Liver (tissue), 3 donors: ENCODE measurements at regions not wholly inside any gene's neighbourhood (a gene's known extent, or its start where the extent isn't known, plus 50 kb on each side); places are given as distances from the start of the nearest gene placed in this dataset.

ENCODE experiments used
- FOXA1 ChIP-seq: IDR thresholded peaks from 2 replicates; pipeline ENCODE4 v1.6.1; 2016; ENCODE audit warnings: antibody characterized with exemption
- JUND ChIP-seq, 2 donors: IDR thresholded peaks; 2 replicates each; pipeline ENCODE4 v1.6.1; 2016; ENCODE audit warnings: antibody characterized with exemption in 2 of 2
- RAD21 ChIP-seq, 2 donors: IDR thresholded peaks; 2 replicates each; pipeline ENCODE4 v1.6.1; 2016; ENCODE audit warnings: antibody characterized with exemption in 2 of 2, mild to moderate bottlenecking in 2 of 2
- SP1 ChIP-seq: IDR thresholded peaks from 2 replicates; pipeline ENCODE4 v1.6.1; 2018; ENCODE audit warnings: antibody characterized with exemption, mild to moderate bottlenecking
- YY1 ChIP-seq: IDR thresholded peaks from 2 replicates; pipeline ENCODE4 v1.6.1; 2016; ENCODE audit warnings: antibody characterized with exemption, mild to moderate bottlenecking
- TF ChIP-seq, protein P1 (sequence below): fragments of 150-350 bp; IDR thresholded peaks from 2 replicates; pipeline ENCODE4 v1.5.1; 2017; ENCODE audit warnings: improper control_type of control experiment, low read depth, low read length; ENCODE audit not compliant: missing input control
- TF ChIP-seq, protein P2 (sequence below): IDR thresholded peaks from 2 replicates; pipeline ENCODE4 v1.6.1; 2016; ENCODE audit warnings: antibody characterized with exemption, mild to moderate bottlenecking
- TF ChIP-seq, protein P3 (sequence below): IDR thresholded peaks from 2 replicates; pipeline ENCODE4 v1.6.1; 2016; ENCODE audit warnings: antibody characterized with exemption
- donor health status: healthy.
- donor health status: healthy.

DNA sequence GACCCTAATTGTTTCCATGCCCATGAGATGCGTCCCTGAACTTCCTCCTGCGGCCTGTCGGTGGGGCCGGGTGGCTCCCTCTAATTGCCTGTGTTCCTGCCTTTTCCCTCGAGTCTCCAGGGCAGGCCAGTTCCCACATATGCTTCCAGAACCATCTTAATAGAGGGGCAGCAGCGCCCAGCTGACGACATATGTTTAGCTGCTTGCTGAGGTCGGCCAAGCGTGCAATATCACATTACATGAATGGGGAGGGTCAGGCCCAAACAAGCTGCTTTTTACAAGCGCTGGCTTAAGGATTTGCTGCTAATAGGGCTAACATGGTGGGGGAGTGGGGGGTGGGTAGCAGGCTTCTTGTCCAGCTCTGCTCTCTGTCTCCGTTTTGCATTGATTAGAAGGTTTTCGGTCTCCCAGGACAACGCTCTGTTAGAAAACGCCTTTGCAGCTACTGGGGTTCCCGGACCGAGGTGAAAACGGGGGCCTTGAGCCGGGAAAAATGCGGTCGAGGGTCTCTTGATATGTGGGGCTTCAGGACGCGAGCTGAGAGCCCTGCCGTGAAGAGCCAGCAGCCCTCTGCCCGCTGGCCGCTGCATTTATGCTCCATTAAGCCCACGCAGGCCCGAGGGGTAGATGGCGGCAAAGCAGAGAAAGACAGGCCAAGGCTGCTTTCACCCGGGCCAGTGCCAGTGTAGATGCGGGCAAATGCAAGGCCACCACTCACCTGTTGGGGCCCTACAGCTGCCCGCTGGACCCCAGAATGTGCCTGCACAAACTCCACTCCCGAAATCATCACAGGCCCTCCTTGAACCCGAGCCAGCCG, 308.5 kb downstream of the BMP7 start:
- TF ChIP-seq, protein P1, sequence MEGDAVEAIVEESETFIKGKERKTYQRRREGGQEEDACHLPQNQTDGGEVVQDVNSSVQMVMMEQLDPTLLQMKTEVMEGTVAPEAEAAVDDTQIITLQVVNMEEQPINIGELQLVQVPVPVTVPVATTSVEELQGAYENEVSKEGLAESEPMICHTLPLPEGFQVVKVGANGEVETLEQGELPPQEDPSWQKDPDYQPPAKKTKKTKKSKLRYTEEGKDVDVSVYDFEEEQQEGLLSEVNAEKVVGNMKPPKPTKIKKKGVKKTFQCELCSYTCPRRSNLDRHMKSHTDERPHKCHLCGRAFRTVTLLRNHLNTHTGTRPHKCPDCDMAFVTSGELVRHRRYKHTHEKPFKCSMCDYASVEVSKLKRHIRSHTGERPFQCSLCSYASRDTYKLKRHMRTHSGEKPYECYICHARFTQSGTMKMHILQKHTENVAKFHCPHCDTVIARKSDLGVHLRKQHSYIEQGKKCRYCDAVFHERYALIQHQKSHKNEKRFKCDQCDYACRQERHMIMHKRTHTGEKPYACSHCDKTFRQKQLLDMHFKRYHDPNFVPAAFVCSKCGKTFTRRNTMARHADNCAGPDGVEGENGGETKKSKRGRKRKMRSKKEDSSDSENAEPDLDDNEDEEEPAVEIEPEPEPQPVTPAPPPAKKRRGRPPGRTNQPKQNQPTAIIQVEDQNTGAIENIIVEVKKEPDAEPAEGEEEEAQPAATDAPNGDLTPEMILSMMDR = no peak
- TF ChIP-seq SP1 = no peak
- no peak for TF ChIP-seq FOXA1
- no peak for TF ChIP-seq RAD21 (IDR thresholded peaks at IDR 0.05)
- TF ChIP-seq, protein P2, sequence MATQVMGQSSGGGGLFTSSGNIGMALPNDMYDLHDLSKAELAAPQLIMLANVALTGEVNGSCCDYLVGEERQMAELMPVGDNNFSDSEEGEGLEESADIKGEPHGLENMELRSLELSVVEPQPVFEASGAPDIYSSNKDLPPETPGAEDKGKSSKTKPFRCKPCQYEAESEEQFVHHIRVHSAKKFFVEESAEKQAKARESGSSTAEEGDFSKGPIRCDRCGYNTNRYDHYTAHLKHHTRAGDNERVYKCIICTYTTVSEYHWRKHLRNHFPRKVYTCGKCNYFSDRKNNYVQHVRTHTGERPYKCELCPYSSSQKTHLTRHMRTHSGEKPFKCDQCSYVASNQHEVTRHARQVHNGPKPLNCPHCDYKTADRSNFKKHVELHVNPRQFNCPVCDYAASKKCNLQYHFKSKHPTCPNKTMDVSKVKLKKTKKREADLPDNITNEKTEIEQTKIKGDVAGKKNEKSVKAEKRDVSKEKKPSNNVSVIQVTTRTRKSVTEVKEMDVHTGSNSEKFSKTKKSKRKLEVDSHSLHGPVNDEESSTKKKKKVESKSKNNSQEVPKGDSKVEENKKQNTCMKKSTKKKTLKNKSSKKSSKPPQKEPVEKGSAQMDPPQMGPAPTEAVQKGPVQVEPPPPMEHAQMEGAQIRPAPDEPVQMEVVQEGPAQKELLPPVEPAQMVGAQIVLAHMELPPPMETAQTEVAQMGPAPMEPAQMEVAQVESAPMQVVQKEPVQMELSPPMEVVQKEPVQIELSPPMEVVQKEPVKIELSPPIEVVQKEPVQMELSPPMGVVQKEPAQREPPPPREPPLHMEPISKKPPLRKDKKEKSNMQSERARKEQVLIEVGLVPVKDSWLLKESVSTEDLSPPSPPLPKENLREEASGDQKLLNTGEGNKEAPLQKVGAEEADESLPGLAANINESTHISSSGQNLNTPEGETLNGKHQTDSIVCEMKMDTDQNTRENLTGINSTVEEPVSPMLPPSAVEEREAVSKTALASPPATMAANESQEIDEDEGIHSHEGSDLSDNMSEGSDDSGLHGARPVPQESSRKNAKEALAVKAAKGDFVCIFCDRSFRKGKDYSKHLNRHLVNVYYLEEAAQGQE = no peak
- TF ChIP-seq JUND (IDR thresholded peaks at IDR 0.05) = no peak
- no peak for TF ChIP-seq YY1
- TF ChIP-seq, protein P3, sequence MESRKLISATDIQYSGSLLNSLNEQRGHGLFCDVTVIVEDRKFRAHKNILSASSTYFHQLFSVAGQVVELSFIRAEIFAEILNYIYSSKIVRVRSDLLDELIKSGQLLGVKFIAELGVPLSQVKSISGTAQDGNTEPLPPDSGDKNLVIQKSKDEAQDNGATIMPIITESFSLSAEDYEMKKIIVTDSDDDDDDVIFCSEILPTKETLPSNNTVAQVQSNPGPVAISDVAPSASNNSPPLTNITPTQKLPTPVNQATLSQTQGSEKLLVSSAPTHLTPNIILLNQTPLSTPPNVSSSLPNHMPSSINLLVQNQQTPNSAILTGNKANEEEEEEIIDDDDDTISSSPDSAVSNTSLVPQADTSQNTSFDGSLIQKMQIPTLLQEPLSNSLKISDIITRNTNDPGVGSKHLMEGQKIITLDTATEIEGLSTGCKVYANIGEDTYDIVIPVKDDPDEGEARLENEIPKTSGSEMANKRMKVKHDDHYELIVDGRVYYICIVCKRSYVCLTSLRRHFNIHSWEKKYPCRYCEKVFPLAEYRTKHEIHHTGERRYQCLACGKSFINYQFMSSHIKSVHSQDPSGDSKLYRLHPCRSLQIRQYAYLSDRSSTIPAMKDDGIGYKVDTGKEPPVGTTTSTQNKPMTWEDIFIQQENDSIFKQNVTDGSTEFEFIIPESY = no peak
